HepG2 (cell line): ENCODE measurements at regions not wholly inside any gene's neighbourhood (a gene's known extent, or its start where the extent isn't known, plus 50 kb on each side); places are given as distances from the start of the nearest gene placed in this dataset.

ENCODE experiments used
- ETS1 ChIP-seq: sonication (generic); formaldehyde crosslinking; IDR thresholded peaks from 2 replicates; pipeline ENCODE4 v1.4.0; 2020; ENCODE audit warnings: missing genetic modification reagents
- JARID2 ChIP-seq: sonication (generic); formaldehyde crosslinking; IDR thresholded peaks from 2 replicates; pipeline ENCODE4 v1.8.1; 2023; ENCODE audit warnings: missing genetic modification reagents, inconsistent platforms; ENCODE audit not compliant: insufficient replicate concordance
- MEF2D ChIP-seq: sonication (generic); formaldehyde crosslinking; IDR thresholded peaks from 2 replicates; pipeline ENCODE4 v1.5.1; 2020; ENCODE audit warnings: mild to moderate bottlenecking, missing genetic modification reagents
- STAT6 ChIP-seq: sonication (generic); formaldehyde crosslinking; IDR thresholded peaks from 2 replicates; pipeline ENCODE4 v1.4.0; 2020; ENCODE audit warnings: missing genetic modification reagents, mild to moderate bottlenecking, borderline replicate concordance
- TFDP1 ChIP-seq: IDR thresholded peaks from 2 replicates; pipeline ENCODE4 v1.6.1; 2016; ENCODE audit warnings: missing compliant biosample characterization, missing genetic modification reagents, borderline replicate concordance
- TFDP2 ChIP-seq: sonication (generic); formaldehyde crosslinking; IDR thresholded peaks from 2 replicates; pipeline ENCODE4 v1.4.0; 2020; ENCODE audit warnings: missing genetic modification reagents
- TP53 ChIP-seq: sonication (generic); formaldehyde crosslinking; conservative IDR thresholded peaks from 2 replicates; pipeline ENCODE4 v1.4.0; 2020; ENCODE audit warnings: missing genetic modification reagents
- ZKSCAN1 ChIP-seq: fragments of 150-350 bp; IDR thresholded peaks from 2 replicates; pipeline ENCODE4 v1.6.1; 2014; ENCODE audit warnings: low read length
- ZMYM3 ChIP-seq: sonication (generic); formaldehyde crosslinking; IDR thresholded peaks from 2 replicates; pipeline ENCODE4 v1.5.1; 2020; ENCODE audit warnings: mild to moderate bottlenecking, missing genetic modification reagents
- ZNF224 ChIP-seq: sonication (generic); formaldehyde crosslinking; IDR thresholded peaks from 2 replicates; pipeline ENCODE4 v1.5.0; 2020; ENCODE audit warnings: mild to moderate bottlenecking, missing genetic modification reagents
- ZNF232 ChIP-seq: sonication (generic); formaldehyde crosslinking; IDR thresholded peaks from 2 replicates; pipeline ENCODE4 v1.4.0; 2020; ENCODE audit warnings: missing genetic modification reagents, borderline replicate concordance
- ZNF367 ChIP-seq: sonication (generic); formaldehyde crosslinking; IDR thresholded peaks from 2 replicates; pipeline ENCODE4 v1.4.0; 2020; ENCODE audit warnings: missing genetic modification reagents, borderline replicate concordance

- TF ChIP-seq ETS1 (no peak), TP53 (CRISPR knock-in tag) (no peak), ZMYM3 (no peak), ZNF224 (CRISPR knock-in tag) (no peak), JARID2 (CRISPR knock-in tag) (no peak), ZKSCAN1 (no peak), TFDP1 (CRISPR knock-in tag) (no peak), STAT6 (CRISPR knock-in tag) (no peak), TFDP2 (no peak), ZNF367 (CRISPR knock-in tag) (no peak), ZNF232 (CRISPR knock-in tag) (no peak), MEF2D (CRISPR knock-in tag) (no peak)
Observed at GRCh38 chrX:109782994-109783700, 50.1 kb upstream of the ACSL4 start (continued).
